HG02642 (cell line): ENCODE measurements at regions not wholly inside any gene's neighbourhood (a gene's known extent, or its start where the extent isn't known, plus 50 kb on each side); places are given as distances from the start of the nearest gene placed in this dataset.
"Not testable (repeated sequence)": the region's sequence is repeated elsewhere in the genome, so short reads cannot be mapped to it uniquely, and the experiment has no call there.

Experiments used
- ATAC-seq: cut with Tn5 transposase; IDR thresholded peaks from one replicate; pipeline ENCODE4 v1.9.1; 2021; ENCODE audit warnings: mild to moderate bottlenecking; ENCODE audit not compliant: unreplicated experiment, poor library complexity

- no peak for ATAC-seq
Observed at GRCh38 chr2:82985572-82986197, 1473.4 kb downstream of the SUCLG1 start.

GRCh38 chr2:82968358-82968757, 1490.7 kb downstream of the SUCLG1 start:
- no peak for ATAC-seq

GRCh38 chr2:82964341-82964740, 1494.7 kb downstream of the SUCLG1 start:
- ATAC-seq = no peak

- ATAC-seq = no peak
Observed at GRCh38 chr2:82959727-82960126, 1499.4 kb downstream of the SUCLG1 start.

- ATAC-seq = no peak
Observed at GRCh38 chr2:82954868-82955267, 1504.2 kb downstream of the SUCLG1 start.

GRCh38 chr2:82939211-82939610, 1519.9 kb downstream of the SUCLG1 start:
- ATAC-seq = no peak

GRCh38 chr2:82938321-82938845, 1520.7 kb downstream of the SUCLG1 start:
- ATAC-seq = not testable (repeated sequence)

- no peak for ATAC-seq
Observed at GRCh38 chr2:82913566-82913965, 1545.5 kb downstream of the SUCLG1 start.

GRCh38 chr2:82896117-82896516, 1563.0 kb downstream of the SUCLG1 start:
- ATAC-seq = no peak

- no peak for ATAC-seq
Observed at GRCh38 chr2:82893190-82893589, 1565.9 kb downstream of the SUCLG1 start.

- no peak for ATAC-seq
Observed at GRCh38 chr2:82879803-82880202, 1579.3 kb downstream of the SUCLG1 start.

- no peak for ATAC-seq
Observed at GRCh38 chr2:82875858-82876257, 1583.2 kb downstream of the SUCLG1 start.

- no peak for ATAC-seq
Observed at GRCh38 chr2:82857967-82858366, 1601.1 kb downstream of the SUCLG1 start.

- ATAC-seq = no peak
Observed at GRCh38 chr2:82853299-82853698, 1605.8 kb downstream of the SUCLG1 start.

GRCh38 chr2:82852787-82853186, 1606.3 kb downstream of the SUCLG1 start:
- ATAC-seq = no peak

GRCh38 chr2:82848285-82848684, 1610.8 kb downstream of the SUCLG1 start:
- no peak for ATAC-seq

GRCh38 chr2:82839036-82839435, 1620.0 kb downstream of the SUCLG1 start:
- ATAC-seq = no peak

- no peak for ATAC-seq
Observed at GRCh38 chr2:82837588-82838304, 1621.3 kb downstream of the SUCLG1 start.

- no peak for ATAC-seq
Observed at GRCh38 chr2:82834893-82835292, 1624.2 kb downstream of the SUCLG1 start.

GRCh38 chr2:82827426-82827825, 1631.7 kb downstream of the SUCLG1 start:
- no peak for ATAC-seq

GRCh38 chr2:82826437-82826836, 1632.6 kb downstream of the SUCLG1 start:
- no peak for ATAC-seq
